Prostate gland (tissue), 2 donors: ENCODE measurements at regions not wholly inside any gene's neighbourhood (a gene's known extent, or its start where the extent isn't known, plus 50 kb on each side); places are given as distances from the start of the nearest gene placed in this dataset.

ENCODE experiments used
- POLR2A ChIP-seq: fragments of 450-650 bp; IDR thresholded peaks from one replicate; pipeline ENCODE4 v1.6.1; 2016; ENCODE audit warnings: antibody characterized with exemption, mild to moderate bottlenecking
- POLR2AphosphoS5 ChIP-seq: sonication (generic); formaldehyde crosslinking; IDR thresholded peaks from one replicate; pipeline ENCODE4 v1.6.1; 2017; ENCODE audit warnings: antibody characterized with exemption
- TF ChIP-seq, protein P1 (sequence below), 4 experiments: fragments of 200-600 bp in 2 of 4; fragments of 450-650 bp in 2 of 4; sonication (generic) in 2 of 4; IDR thresholded peaks; 1 replicate in 3 of 4; 2 replicates in 1 of 4; pipeline ENCODE4 v1.5.1; 2016 to 2019; ENCODE audit warnings: antibody characterized with exemption in 4 of 4, mild to moderate bottlenecking in 2 of 4, moderate library complexity in 2 of 4

DNA sequence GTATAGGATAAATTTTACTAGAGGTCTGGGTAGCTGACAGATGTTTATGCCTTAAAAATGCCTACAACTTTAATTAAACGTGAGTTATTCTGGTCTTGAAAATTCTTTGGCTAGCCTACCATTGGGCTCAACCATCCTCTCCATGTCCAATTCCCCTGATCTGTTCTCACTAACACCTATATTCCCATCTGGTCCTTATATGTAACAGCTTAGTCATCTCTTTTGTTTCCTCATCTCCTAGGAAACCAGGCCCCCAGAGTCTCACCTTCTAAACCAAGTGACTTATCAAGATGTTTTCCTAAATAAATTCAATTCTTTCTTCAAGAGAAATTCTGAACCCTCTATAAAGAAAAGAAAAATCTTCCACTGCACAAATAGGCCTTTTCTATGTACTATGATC, 148.5 kb downstream of the TTC32 start:
- no peak for TF ChIP-seq POLR2A
- TF ChIP-seq, protein P1, sequence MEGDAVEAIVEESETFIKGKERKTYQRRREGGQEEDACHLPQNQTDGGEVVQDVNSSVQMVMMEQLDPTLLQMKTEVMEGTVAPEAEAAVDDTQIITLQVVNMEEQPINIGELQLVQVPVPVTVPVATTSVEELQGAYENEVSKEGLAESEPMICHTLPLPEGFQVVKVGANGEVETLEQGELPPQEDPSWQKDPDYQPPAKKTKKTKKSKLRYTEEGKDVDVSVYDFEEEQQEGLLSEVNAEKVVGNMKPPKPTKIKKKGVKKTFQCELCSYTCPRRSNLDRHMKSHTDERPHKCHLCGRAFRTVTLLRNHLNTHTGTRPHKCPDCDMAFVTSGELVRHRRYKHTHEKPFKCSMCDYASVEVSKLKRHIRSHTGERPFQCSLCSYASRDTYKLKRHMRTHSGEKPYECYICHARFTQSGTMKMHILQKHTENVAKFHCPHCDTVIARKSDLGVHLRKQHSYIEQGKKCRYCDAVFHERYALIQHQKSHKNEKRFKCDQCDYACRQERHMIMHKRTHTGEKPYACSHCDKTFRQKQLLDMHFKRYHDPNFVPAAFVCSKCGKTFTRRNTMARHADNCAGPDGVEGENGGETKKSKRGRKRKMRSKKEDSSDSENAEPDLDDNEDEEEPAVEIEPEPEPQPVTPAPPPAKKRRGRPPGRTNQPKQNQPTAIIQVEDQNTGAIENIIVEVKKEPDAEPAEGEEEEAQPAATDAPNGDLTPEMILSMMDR (IDR thresholded peaks at IDR 0.05) = no peak
- TF ChIP-seq POLR2AphosphoS5 = no peak
